GM23248 (cell line): ENCODE measurements at regions not wholly inside any gene's neighbourhood (a gene's known extent, or its start where the extent isn't known, plus 50 kb on each side); places are given as distances from the start of the nearest gene placed in this dataset.
"Not testable (repeated sequence)": the region's sequence is repeated elsewhere in the genome, so short reads cannot be mapped to it uniquely, and the experiment has no call there.

Experiments
- DNase-seq: peaks from one replicate; pipeline ENCODE4 v3.0.0-alpha.2; 2015
- H2AFZ ChIP-seq: fragments of 200-600 bp; sonication (generic); 2 replicates; pipeline ENCODE4 v1.6.1; 2016; ENCODE audit warnings: antibody characterized with exemption
- H3F3A ChIP-seq: fragments of 200-600 bp; sonication (generic); 2 replicates; pipeline ENCODE4 v1.6.1; 2016; ENCODE audit warnings: mild to moderate bottlenecking, antibody characterized with exemption, mixed run types; ENCODE audit not compliant: insufficient read depth
- H3K27ac ChIP-seq: fragments of 200-600 bp; sonication (generic); 2 replicates; pipeline ENCODE4 v1.5.1; 2016; ENCODE audit warnings: mild to moderate bottlenecking
- H3K27me3 ChIP-seq: fragments of 200-600 bp; sonication (generic); replicated peaks from 2 replicates; pipeline ENCODE4 v1.6.1; 2016; ENCODE audit warnings: mild to moderate bottlenecking; ENCODE audit not compliant: insufficient read depth
- H3K36me3 ChIP-seq: fragments of 200-600 bp; sonication (generic); 2 replicates; pipeline ENCODE4 v1.6.1; 2016; ENCODE audit warnings: low read depth, mild to moderate bottlenecking
- H3K4me1 ChIP-seq: fragments of 200-600 bp; sonication (generic); 2 replicates; pipeline ENCODE4 v1.6.1; 2016; ENCODE audit warnings: mild to moderate bottlenecking; ENCODE audit not compliant: insufficient read depth
- H3K4me2 ChIP-seq: fragments of 200-600 bp; sonication (generic); one replicate; pipeline ENCODE4 v1.6.1; 2016; ENCODE audit warnings: mild to moderate bottlenecking; ENCODE audit not compliant: unreplicated experiment
- H3K4me3 ChIP-seq: fragments of 200-600 bp; sonication (generic); 2 replicates; pipeline ENCODE4 v1.5.1; 2016; ENCODE audit warnings: mild to moderate bottlenecking
- H3K79me2 ChIP-seq: fragments of 200-600 bp; sonication (generic); 2 replicates; pipeline ENCODE4 v1.6.1; 2016; ENCODE audit warnings: mild to moderate bottlenecking; ENCODE audit not compliant: insufficient read depth
- H3K9ac ChIP-seq: fragments of 200-600 bp; sonication (generic); 2 replicates; pipeline ENCODE4 v1.6.1; 2016; ENCODE audit warnings: mild to moderate bottlenecking
- H3K9me2 ChIP-seq: fragments of 200-600 bp; sonication (generic); 2 replicates; pipeline ENCODE4 v1.6.1; 2016; ENCODE audit warnings: mixed run types, mild to moderate bottlenecking, moderate library complexity; ENCODE audit not compliant: insufficient read depth
- H3K9me3 ChIP-seq: fragments of 200-600 bp; sonication (generic); one replicate; pipeline ENCODE4 v1.6.1; 2017; ENCODE audit warnings: low read depth
- H4K20me1 ChIP-seq: fragments of 200-600 bp; sonication (generic); 2 replicates; pipeline ENCODE4 v1.6.0; 2016; ENCODE audit not compliant: insufficient read depth
- EZH2 ChIP-seq: fragments of 200-600 bp; sonication (generic); IDR thresholded peaks from 2 replicates; pipeline ENCODE4 v1.6.1; 2018; ENCODE audit warnings: antibody characterized with exemption, mild to moderate bottlenecking; ENCODE audit not compliant: insufficient read depth, poor library complexity, severe bottlenecking
- EZH2phosphoT487 ChIP-seq: fragments of 200-600 bp; sonication (generic); IDR thresholded peaks from 2 replicates; pipeline ENCODE4 v1.6.1; 2018; ENCODE audit warnings: antibody characterized with exemption, moderate library complexity, mild to moderate bottlenecking, low read depth; ENCODE audit not compliant: insufficient read depth
- WGBS, 2 experiments: methylation state at CpG; one replicate each; pipeline ENCODE4 v1.1.6; 2015 to 2017; ENCODE audit warnings: low lambda C conversion rate in 2 of 2, low coverage in 1 of 2; ENCODE audit errors: missing lambda C conversion rate in 2 of 2; 5-methylcytosine and 5-hydroxymethylcytosine counted together
- in situ Hi-C: fragments of 300-500 bp; cut with MboI; formaldehyde crosslinking; loops from 2 replicates; pipeline ENCODE4 v1.15.0; 2020

GRCh38 chr6:68169922-68170321 is 465.2 kb upstream of the ADGRB3 start:
- DNase-seq = no peak
- H3K4me2 ChIP-seq = no peak overlapping the region
- in situ Hi-C loops = no loop called here
- no peaks in the 10 kb centered on the region for H3K9me3 ChIP-seq
- no peak overlapping the region for H3K27ac ChIP-seq
- no peaks in the 10 kb centered on the region for H3F3A ChIP-seq
- H3K9ac ChIP-seq = no peak overlapping the region
- no peaks in the 10 kb centered on the region for H3K27me3 ChIP-seq
- H3K4me3 ChIP-seq = no peak overlapping the region
- H4K20me1 ChIP-seq = no peaks in the 10 kb centered on the region
- H2AFZ ChIP-seq = no peak overlapping the region
- H3K79me2 ChIP-seq = no peaks in the 10 kb centered on the region
- H3K4me1 ChIP-seq = no peaks in the 10 kb centered on the region
- no peaks in the 10 kb centered on the region for H3K36me3 ChIP-seq
- TF ChIP-seq EZH2phosphoT487 (no peak), EZH2 (no peak)
- H3K9me2 ChIP-seq = no peaks in the 10 kb centered on the region
- 0 to 7% methylated on average over 1 of the region's 1 CpG for WGBS, 2 experiments

GRCh38 chr6:68167604-68168003 is 467.5 kb upstream of the ADGRB3 start:
- no peaks in the 10 kb centered on the region for H3K9me3 ChIP-seq
- no peaks in the 10 kb centered on the region for H3F3A ChIP-seq
- TF ChIP-seq EZH2phosphoT487 (no peak), EZH2 (no peak)
- no peak overlapping the region for H3K4me2 ChIP-seq
- WGBS, 2 experiments = 0 to 3% methylated on average over 2 of the region's 2 CpGs
- in situ Hi-C loops = no loop called here
- H3K79me2 ChIP-seq = no peaks in the 10 kb centered on the region
- H3K9ac ChIP-seq = no peak overlapping the region
- H3K27me3 ChIP-seq = no peaks in the 10 kb centered on the region
- H2AFZ ChIP-seq = no peak overlapping the region
- H3K27ac ChIP-seq = no peak overlapping the region
- H4K20me1 ChIP-seq = no peaks in the 10 kb centered on the region
- no peak overlapping the region for H3K4me3 ChIP-seq
- no peaks in the 10 kb centered on the region for H3K36me3 ChIP-seq
- no peak for DNase-seq
- no peaks in the 10 kb centered on the region for H3K9me2 ChIP-seq
- H3K4me1 ChIP-seq = no peaks in the 10 kb centered on the region

GRCh38 chr6:68160812-68161211 is 474.3 kb upstream of the ADGRB3 start:
- H3K9me3 ChIP-seq, H3K36me3 ChIP-seq, H3K79me2 ChIP-seq, H3K4me3 ChIP-seq, H3K27ac ChIP-seq, H3K9me2 ChIP-seq, H4K20me1 ChIP-seq, H3K4me1 ChIP-seq, H3F3A ChIP-seq, DNase-seq, H3K9ac ChIP-seq, H3K4me2 ChIP-seq, H3K27me3 ChIP-seq, in situ Hi-C loops, H2AFZ ChIP-seq: not testable (repeated sequence)
- WGBS, 2 experiments = 28 to 39% methylated on average over 3 of the region's 3 CpGs

- Histone ChIP-seq H3K36me3 (no peaks in the 10 kb centered on the region), H3K9me2 (no peaks in the 10 kb centered on the region), H3K4me3 (no peak overlapping the region), H3K79me2 (no peaks in the 10 kb centered on the region), H3K27ac (no peak overlapping the region), H4K20me1 (no peaks in the 10 kb centered on the region), H3K27me3 (no peaks in the 10 kb centered on the region), H3K4me1 (no peaks in the 10 kb centered on the region), H3F3A (no peaks in the 10 kb centered on the region), H3K9me3 (no peaks in the 10 kb centered on the region), H3K4me2 (no peak overlapping the region), H3K9ac (no peak overlapping the region), H2AFZ (no peak overlapping the region)
- no peak for DNase-seq
- in situ Hi-C loops = no loop called here
- TF ChIP-seq EZH2 (no peak), EZH2phosphoT487 (no peak)
Observed at GRCh38 chr6:68160348-68160747, 474.7 kb upstream of the ADGRB3 start.

- WGBS, 2 experiments = 14% methylated on average over 2 of the region's 2 CpGs
- Histone ChIP-seq H3K27ac (no peak overlapping the region), H2AFZ (no peak overlapping the region), H3K4me2 (no peak overlapping the region), H4K20me1 (no peaks in the 10 kb centered on the region), H3K9ac (no peak overlapping the region), H3K27me3 (no peaks in the 10 kb centered on the region), H3K4me1 (no peaks in the 10 kb centered on the region), H3K79me2 (no peaks in the 10 kb centered on the region), H3K36me3 (no peaks in the 10 kb centered on the region), H3K4me3 (no peak overlapping the region), H3K9me3 (no peaks in the 10 kb centered on the region), H3F3A (no peaks in the 10 kb centered on the region), H3K9me2 (no peaks in the 10 kb centered on the region)
- in situ Hi-C loops = no loop called here
- no peak for DNase-seq
- TF ChIP-seq EZH2phosphoT487 (no peak), EZH2 (no peak)
Observed at GRCh38 chr6:68159433-68159832, 475.6 kb upstream of the ADGRB3 start.
